Stimulated activated CD8-positive, alpha-beta memory T cell treated with anti-CD3 and anti-CD28 coated beads, Interleukin-2, amount 100 ng/mL, for 1 hour (primary cell): ENCODE measurements at regions not wholly inside any gene's neighbourhood (a gene's known extent, or its start where the extent isn't known, plus 50 kb on each side); places are given as distances from the start of the nearest gene placed in this dataset.
"Not testable (repeated sequence)": the region's sequence is repeated elsewhere in the genome, so short reads cannot be mapped to it uniquely, and the experiment has no call there.

Source experiments
- DNase-seq, 2 donors: peaks; one replicate each; pipeline ENCODE4 v3.0.0-alpha.2; 2020; ENCODE audit warnings: low read depth in 2 of 2

GRCh38 chr14:104481323-104481722, 98.2 kb upstream of the C14orf180 start:
- no peak for DNase-seq

DNA sequence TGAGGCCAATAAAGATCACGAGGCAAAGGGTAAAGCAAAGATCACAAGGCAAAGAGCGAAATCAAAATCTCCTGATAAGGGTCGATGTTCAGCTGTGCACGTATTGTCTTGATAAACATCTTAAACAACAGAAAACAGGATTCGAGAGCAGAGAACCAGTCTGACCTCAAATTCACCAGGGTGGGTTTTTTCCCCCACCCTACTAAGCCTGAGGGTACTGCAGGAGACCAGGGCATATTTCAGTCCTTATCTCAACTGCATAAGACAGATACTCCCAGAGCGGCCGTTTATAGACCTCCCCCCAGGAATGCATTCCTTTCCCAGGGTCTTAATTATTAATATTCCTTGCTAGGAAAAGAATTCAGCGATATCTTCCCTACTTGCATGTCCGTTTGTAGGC, 97.5 kb upstream of the C14orf180 start:
- DNase-seq: not testable (repeated sequence)

DNA sequence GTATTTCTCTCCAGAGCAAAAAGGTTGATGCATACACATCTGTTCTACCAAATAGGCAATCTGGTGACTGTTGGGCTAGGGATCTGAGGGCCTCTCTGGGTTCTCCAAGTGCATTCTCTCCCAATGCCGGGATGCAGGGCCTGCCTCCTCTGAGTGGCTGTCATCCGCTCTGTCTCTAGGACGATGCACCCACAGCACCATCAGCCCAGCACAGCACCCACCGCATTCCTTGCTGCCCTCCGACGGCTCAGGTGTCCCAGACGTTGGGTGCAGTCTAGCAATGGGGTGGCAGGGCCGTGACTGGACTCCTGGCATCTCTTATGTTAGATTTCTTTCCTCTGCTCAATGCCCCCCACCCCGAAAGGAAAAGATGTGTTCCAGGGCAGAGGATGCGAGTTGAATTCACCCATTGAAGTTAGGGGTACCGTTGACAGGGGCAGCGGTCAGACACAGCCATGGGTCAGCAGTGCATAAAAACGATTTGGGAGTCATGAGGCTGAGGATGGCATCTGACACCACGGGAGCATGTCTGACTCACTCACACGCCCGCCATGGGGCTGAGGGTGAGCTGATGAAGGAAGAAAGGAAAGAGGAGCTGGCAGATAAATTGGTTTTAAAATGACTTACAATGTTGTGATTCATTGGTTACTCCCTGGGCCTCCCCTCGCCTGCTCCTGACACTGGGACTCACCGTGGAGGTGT, 93.2 kb upstream of the C14orf180 start:
- DNase-seq: no peak

- DNase-seq: no peak
These were observed 85.1 kb upstream of the C14orf180 start for GRCh38 chr14:104494483-104494882.

DNA sequence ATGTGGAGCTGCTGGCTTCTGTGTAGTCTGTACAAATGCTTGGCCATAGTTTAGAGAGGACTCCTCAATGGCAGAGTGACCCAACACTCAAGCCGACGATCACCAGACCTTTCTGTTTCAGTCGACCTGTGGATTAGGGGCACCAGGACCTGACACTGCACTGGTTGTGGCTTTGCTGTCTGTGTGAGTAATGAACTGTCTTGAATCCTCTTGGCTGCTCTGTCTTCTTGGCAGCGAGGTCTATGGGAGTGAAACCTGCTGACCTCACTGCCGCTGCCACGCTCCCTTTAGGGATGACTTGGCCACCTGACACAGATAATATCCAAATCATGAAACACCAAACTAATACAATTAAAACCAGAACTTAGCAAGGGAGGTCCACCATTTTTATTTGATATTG, 83.5 kb upstream of the C14orf180 start:
- no peak for DNase-seq

DNA sequence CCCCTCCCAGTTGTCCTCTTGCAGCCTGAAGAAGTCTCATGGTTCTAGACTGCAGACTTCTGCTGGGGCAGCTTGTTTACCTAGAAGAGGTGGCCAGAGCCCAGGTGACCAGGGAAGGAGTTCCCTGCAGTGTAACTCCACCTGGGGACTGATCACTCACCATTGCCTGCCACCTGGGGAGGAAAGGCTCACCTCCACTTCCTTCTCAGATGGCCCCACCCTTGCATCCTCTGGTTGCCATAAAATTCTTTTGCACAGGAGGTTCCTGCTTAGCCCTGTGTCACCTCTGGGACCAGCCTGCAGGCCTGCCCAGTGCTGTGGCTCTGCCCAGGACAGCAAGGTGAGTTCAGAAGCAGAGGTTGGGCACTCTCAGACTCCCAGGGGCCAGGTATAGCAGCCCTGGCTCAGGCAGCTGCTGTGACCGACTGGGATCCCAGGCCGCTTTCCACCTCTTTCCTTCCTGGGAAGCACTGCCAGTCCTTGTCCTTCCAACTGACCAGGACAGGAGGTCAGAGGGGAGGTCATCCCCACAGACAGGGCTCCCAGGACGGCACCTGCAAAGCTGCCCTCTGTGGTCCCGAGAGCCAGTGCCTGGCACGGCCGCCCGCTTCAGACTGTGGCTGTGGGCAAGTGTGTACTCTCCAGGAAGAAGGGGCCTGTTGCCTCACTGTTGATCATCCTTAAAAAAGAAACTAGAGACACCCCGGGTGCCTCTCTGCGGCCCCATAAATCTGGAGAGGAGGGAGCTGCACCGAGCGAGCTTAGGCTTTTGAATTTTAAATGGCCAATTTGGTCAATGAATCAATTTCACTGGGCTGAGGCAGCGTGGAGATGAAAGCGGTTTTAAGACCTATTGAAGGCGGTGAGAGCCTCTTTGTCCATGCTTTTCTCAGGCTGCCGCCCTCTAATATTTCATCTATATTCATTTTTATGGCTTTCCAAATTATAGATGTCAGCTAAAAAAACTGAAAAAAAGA, 79.5 kb upstream of the C14orf180 start:
- DNase-seq: no peak

DNA sequence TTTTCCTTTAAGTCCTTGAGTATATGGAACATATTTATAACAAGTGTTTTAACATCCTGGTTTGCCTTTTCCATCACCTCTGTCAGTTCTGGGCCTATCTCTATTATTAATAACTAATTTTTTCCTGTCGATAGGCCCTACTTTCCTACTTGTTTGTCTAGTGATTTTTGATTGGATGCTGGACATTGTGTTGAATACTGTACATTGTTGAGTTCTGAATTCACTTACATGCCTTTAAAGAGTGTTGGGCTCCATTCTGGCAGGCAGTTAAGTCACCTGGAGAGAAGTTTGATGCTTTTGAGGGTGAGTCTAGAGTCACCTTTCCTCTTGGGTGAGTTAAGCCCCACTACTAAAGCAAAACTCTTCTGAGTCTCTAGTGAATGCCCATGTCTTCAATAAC, 77.5 kb upstream of the C14orf180 start:
- no peak for DNase-seq

DNA sequence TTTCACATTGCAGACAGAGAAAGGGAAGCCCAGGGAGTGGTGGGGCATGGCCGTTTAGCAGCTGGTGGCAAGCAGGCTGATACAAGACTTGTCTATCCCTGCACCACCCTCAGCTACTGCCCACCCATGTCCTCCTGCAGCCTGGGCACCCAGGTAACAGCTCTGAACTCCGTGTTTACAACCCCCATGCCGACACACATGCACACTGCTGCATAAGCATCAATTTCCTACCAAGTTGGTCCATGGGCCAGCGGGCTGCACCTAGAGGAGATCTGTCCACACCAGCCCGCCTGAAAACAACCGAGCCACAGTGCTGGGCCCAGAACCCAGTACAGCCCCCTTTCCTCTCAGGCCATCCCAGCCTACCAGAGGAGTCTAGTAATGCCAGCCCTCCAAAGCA, 75.9 kb upstream of the C14orf180 start:
- DNase-seq: no peak

- no peak for DNase-seq
These were observed 75.3 kb upstream of the C14orf180 start for GRCh38 chr14:104504172-104504735.

GRCh38 chr14:104505085-104506074, 74.2 kb upstream of the C14orf180 start:
- no peak for DNase-seq

DNA sequence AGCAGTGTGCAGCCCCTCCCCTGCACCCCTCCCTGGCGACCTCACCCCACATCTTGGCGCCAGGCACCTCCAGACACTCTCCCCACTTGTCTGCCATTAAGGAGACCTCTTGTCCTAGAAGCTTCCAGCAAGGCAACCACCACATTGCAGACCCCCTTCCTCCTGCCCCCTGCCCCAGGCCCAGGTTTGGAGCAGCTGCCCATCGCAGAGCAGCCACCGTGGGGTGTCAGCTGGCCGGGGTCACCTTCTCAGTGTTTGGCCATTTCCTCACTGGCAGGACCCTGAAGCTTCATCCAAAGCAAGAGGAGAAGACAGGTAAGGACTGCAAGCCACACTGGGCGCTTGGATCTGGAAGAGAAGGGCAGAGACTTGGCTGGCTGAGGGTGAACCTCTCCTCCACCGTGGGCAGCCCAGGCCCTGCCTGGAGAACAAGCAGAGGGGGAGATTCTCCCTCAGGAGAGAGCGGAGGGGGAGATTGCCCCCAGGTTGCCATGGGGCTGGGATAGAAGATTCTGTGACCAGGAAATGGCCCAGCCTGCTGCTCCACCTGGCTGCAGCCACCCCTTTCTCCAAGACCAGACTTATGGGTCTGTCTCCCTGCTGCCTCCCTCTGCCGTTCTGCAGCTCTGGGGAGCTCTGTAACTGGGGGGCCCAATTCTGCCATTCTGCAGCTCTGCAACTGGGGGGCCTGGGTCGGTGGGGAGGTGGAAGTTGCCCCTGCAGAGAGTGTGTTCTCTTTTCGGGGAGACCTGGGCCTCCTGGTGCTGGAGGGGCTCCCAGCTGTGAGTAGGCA, 72.9 kb upstream of the C14orf180 start:
- DNase-seq: no peak

DNA sequence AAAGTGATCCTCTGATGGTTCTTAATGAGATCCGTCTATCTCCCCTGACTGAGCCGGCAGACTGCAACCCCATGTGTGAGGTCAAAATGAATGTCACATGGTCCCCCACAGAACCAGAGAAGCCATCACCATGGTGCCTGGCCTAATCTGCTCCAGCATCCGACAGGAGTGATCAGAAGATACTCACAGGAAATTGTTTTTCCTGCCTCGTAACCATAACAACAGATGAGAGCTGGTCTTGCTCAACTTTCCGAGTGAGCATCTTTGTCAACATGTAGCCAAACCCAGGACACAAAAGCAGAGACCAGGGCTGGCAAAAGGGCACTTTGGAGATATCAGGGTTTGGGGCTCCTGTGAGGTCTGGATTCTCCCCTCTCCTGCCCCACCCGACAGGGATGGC, 72.1 kb upstream of the C14orf180 start:
- no peak for DNase-seq

- DNase-seq: no peak
These were observed 69.9 kb upstream of the C14orf180 start for GRCh38 chr14:104509673-104510072.

- no peak for DNase-seq
These were observed 69.3 kb upstream of the C14orf180 start for GRCh38 chr14:104510216-104510615.

GRCh38 chr14:104510794-104511611, 68.6 kb upstream of the C14orf180 start:
- no peak for DNase-seq

GRCh38 chr14:104512061-104512460, 67.5 kb upstream of the C14orf180 start:
- no peak for DNase-seq

DNA sequence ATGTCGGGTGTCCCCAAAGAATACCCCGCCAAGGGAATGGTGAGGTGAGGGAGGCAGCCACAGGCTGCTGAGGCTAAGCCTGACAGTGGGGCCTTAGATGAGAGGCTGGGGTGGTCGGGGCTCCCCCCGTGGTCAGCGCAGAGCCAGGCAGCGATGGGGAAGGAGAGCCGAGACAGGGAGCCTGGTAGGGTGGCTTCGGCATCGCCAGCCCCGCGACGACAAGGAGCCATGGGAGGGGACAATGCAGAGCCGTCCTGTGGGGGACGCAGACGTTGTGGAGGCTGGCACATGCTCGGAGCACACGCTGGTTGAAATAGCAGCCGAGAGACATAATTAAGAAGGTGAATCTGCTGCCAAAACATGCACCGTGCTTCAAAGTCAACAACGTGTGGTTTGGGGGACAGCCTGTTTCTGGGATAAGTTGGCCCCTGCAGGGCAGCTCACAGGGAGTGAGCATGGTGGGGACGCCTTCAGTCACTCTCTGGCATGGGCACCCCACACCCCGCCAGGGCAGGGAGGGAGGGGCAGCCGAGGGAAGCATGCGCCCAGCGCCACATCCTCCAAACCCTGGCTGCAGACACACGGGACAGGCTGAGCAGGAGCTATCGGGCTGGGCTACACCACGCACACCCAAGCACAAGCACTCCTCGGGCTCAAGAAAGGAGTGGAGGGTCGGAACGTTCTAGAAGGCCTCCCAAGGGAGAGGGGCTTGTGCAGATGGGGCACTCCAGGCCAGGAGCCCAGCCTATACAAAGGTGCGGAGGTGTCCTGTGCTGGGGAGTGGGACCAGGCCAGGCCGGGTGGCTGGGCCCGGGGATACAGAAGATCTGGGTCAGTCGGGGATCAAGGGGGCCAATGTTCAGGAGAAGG, 66.6 kb upstream of the C14orf180 start:
- no peak for DNase-seq

- no peak for DNase-seq
These were observed 65.9 kb upstream of the C14orf180 start for GRCh38 chr14:104513641-104514046.
